IMR-90 (cell line): ENCODE measurements at regions not wholly inside any gene's neighbourhood (a gene's known extent, or its start where the extent isn't known, plus 50 kb on each side); places are given as distances from the start of the nearest gene placed in this dataset.

Experiments
- ATAC-seq: fragments of 200-7000 bp; cut with Tn5 transposase; 2 replicates; pipeline ENCODE4 v1.9.1; 2020; ENCODE audit warnings: low read depth, mild to moderate bottlenecking, moderate library complexity
- BruUV-seq: library from RNA; stranded (reverse); fragments of 400-500 nt; replicated peaks from 2 replicates; lab custom pipeline; 2021; lab: Mats Ljungman, UMichigan
- CTCF ChIA-PET: fragments of 300-600 bp; formaldehyde crosslinking; extraction: SDS; loops from one replicate; lab custom pipeline; 2021; ENCODE audit warnings: antibody characterized with exemption; lab: Yijun Ruan, JAX
- POLR2A ChIA-PET: fragments of 300-600 bp; sonication (Branson Sonifier 250); formaldehyde crosslinking; loops from one replicate; lab custom pipeline; 2022; ENCODE audit warnings: antibody characterized with exemption; ENCODE audit not compliant: unreplicated experiment; lab: Charles Lee
- DNase-seq: peaks from one replicate; pipeline ENCODE4 v3.0.0; 2013
- H2AFZ ChIP-seq: replicated peaks from 2 replicates; pipeline ENCODE3; 2013; ENCODE audit warnings: low read length, mild to moderate bottlenecking; ENCODE audit not compliant: poor library complexity
- H2AK5ac ChIP-seq: 2 replicates; pipeline ENCODE4 v1.6.1; 2013; ENCODE audit warnings: low read depth, low read length, inconsistent platforms
- H2AK9ac ChIP-seq: replicated peaks from 2 replicates; pipeline ENCODE3; 2013; ENCODE audit warnings: mild to moderate bottlenecking, low read depth, low read length, moderate library complexity; ENCODE audit not compliant: poor library complexity
- H2BK120ac ChIP-seq: 2 replicates; pipeline ENCODE4 v1.6.1; 2013; ENCODE audit warnings: low read depth, low read length, inconsistent platforms
- H2BK15ac ChIP-seq: 3 replicates; pipeline ENCODE4 v1.6.1; 2013; ENCODE audit warnings: low read depth, low read length, inconsistent platforms
- H2BK20ac ChIP-seq: 2 replicates; pipeline ENCODE4 v1.6.1; 2013; ENCODE audit warnings: low read depth, mild to moderate bottlenecking, inconsistent platforms, low read length, moderate library complexity
- H2BK5ac ChIP-seq: 2 replicates; pipeline ENCODE4 v1.6.1; 2013; ENCODE audit warnings: mild to moderate bottlenecking, low read depth, low read length, inconsistent platforms; ENCODE audit not compliant: poor library complexity, severe bottlenecking
- H3K14ac ChIP-seq: replicated peaks from 2 replicates; pipeline ENCODE4 v1.6.1; 2013; ENCODE audit warnings: low read depth, low read length, inconsistent platforms
- H3K18ac ChIP-seq: 2 replicates; pipeline ENCODE4 v1.6.1; 2013; ENCODE audit warnings: low read depth, low read length, control low read depth
- H3K23ac ChIP-seq: 2 replicates; pipeline ENCODE4 v1.6.1; 2013; ENCODE audit warnings: low read depth, low read length, inconsistent platforms
- H3K27ac ChIP-seq: 2 replicates; pipeline ENCODE4 v1.5.1; 2013; ENCODE audit warnings: mild to moderate bottlenecking, control low read depth, low read length; ENCODE audit not compliant: insufficient read depth
- H3K27me3 ChIP-seq: 2 replicates; pipeline ENCODE4 v1.6.1; 2013; ENCODE audit warnings: low read length; ENCODE audit not compliant: control insufficient read depth, insufficient read depth
- H3K36me3 ChIP-seq: 2 replicates; pipeline ENCODE4 v1.6.1; 2013; ENCODE audit warnings: low read length, mixed read lengths; ENCODE audit not compliant: control insufficient read depth, insufficient read depth
- H3K4ac ChIP-seq: 2 replicates; pipeline ENCODE4 v1.6.1; 2013; ENCODE audit warnings: low read depth, low read length, inconsistent platforms
- H3K4me1 ChIP-seq: 2 replicates; pipeline ENCODE4 v1.6.1; 2013; ENCODE audit warnings: low read length, mixed read lengths; ENCODE audit not compliant: control insufficient read depth, insufficient read depth
- H3K4me2 ChIP-seq: 2 replicates; pipeline ENCODE4 v1.6.1; 2013; ENCODE audit warnings: low read depth, mild to moderate bottlenecking, control low read depth, low read length, moderate library complexity
- H3K4me3 ChIP-seq: 2 replicates; pipeline ENCODE4 v1.5.1; 2013; ENCODE audit warnings: low read depth, mild to moderate bottlenecking, control low read depth, low read length, moderate library complexity; ENCODE audit not compliant: insufficient read depth
- H3K56ac ChIP-seq: 2 replicates; pipeline ENCODE4 v1.6.1; 2013; ENCODE audit warnings: low read length, inconsistent platforms; ENCODE audit not compliant: insufficient read depth; ENCODE audit errors: extremely low read depth
- H3K79me1 ChIP-seq, 2 experiments: 2 replicates each; pipeline ENCODE4 v1.6.1; 2013; ENCODE audit warnings: low read length in 2 of 2, inconsistent platforms in 1 of 2, low read depth in 1 of 2
- H3K9ac ChIP-seq: 2 replicates; pipeline ENCODE4 v1.6.1; 2013; ENCODE audit warnings: low read depth, low read length, control low read depth
- H3K9me1 ChIP-seq: 2 replicates; pipeline ENCODE4 v1.6.1; 2013; ENCODE audit warnings: low read length, inconsistent platforms; ENCODE audit not compliant: insufficient read depth
- H3K9me3 ChIP-seq: 2 replicates; pipeline ENCODE4 v1.6.1; 2013; ENCODE audit warnings: low read length; ENCODE audit not compliant: control insufficient read depth, insufficient read depth
- H4K20me1 ChIP-seq: 2 replicates; pipeline ENCODE4 v1.6.1; 2013; ENCODE audit warnings: low read length, inconsistent platforms; ENCODE audit not compliant: insufficient read depth
- H4K5ac ChIP-seq: 2 replicates; pipeline ENCODE4 v1.6.1; 2013; ENCODE audit warnings: mild to moderate bottlenecking, low read depth, low read length, control low read depth
- H4K8ac ChIP-seq, 2 experiments: 2 replicates each; pipeline ENCODE4 v1.6.1; 2013; ENCODE audit warnings: low read depth in 2 of 2, low read length in 2 of 2, control low read depth in 1 of 2, inconsistent platforms in 1 of 2
- H4K91ac ChIP-seq: 2 replicates; pipeline ENCODE4 v1.6.1; 2013; ENCODE audit warnings: low read depth, low read length, inconsistent platforms; ENCODE audit not compliant: insufficient read depth
- BHLHE40 ChIP-seq: fragments of 150-350 bp; IDR thresholded peaks from 2 replicates; pipeline ENCODE4 v1.6.1; 2016; ENCODE audit warnings: mild to moderate bottlenecking, low read depth, low read length
- CEBPB ChIP-seq: IDR thresholded peaks from 2 replicates; pipeline ENCODE4 v1.6.1; 2012; ENCODE audit warnings: low read depth, low read length, improper control_type of control experiment
- CHD1 ChIP-seq: IDR thresholded peaks from 2 replicates; pipeline ENCODE4 v1.6.1; 2012; ENCODE audit warnings: low read depth, low read length, improper control_type of control experiment
- CTCF ChIP-seq: conservative IDR thresholded peaks from 2 replicates; pipeline ENCODE4 v1.5.1; 2012; ENCODE audit warnings: mild to moderate bottlenecking, low read depth, low read length, improper control_type of control experiment
- ELK1 ChIP-seq: fragments of 150-350 bp; IDR thresholded peaks from 2 replicates; pipeline ENCODE4 v1.6.1; 2016; ENCODE audit warnings: low read depth, mild to moderate bottlenecking, low read length, moderate library complexity, borderline replicate concordance
- FOS ChIP-seq: fragments of 150-350 bp; IDR thresholded peaks from 2 replicates; pipeline ENCODE4 v1.6.1; 2016; ENCODE audit warnings: low read depth, low read length
- MAFK ChIP-seq: IDR thresholded peaks from 2 replicates; pipeline ENCODE4 v1.6.1; 2012; ENCODE audit warnings: low read depth, low read length, improper control_type of control experiment
- MAZ ChIP-seq: IDR thresholded peaks from 2 replicates; pipeline ENCODE4 v1.6.1; 2012; ENCODE audit warnings: low read depth, mild to moderate bottlenecking, low read length, improper control_type of control experiment, moderate library complexity, borderline replicate concordance
- MXI1 ChIP-seq: IDR thresholded peaks from 2 replicates; pipeline ENCODE4 v1.6.1; 2012; ENCODE audit warnings: low read depth, mild to moderate bottlenecking, low read length, moderate library complexity, borderline replicate concordance
- NFE2L2 ChIP-seq: fragments of 150-350 bp; IDR thresholded peaks from 2 replicates; pipeline ENCODE4 v1.6.1; 2016; ENCODE audit warnings: low read depth, mild to moderate bottlenecking, low read length
- POLR2A ChIP-seq: IDR thresholded peaks from 2 replicates; pipeline ENCODE4 v1.6.1; 2012; ENCODE audit warnings: mild to moderate bottlenecking, low read depth, low read length
- RAD21 ChIP-seq: IDR thresholded peaks from 2 replicates; pipeline ENCODE4 v1.6.1; 2012; ENCODE audit warnings: low read length, improper control_type of control experiment
- RCOR1 ChIP-seq: IDR thresholded peaks from 2 replicates; pipeline ENCODE4 v1.6.1; 2012; ENCODE audit warnings: mild to moderate bottlenecking, low read length, improper control_type of control experiment; ENCODE audit not compliant: insufficient replicate concordance
- RFX5 ChIP-seq: IDR thresholded peaks from 2 replicates; pipeline ENCODE4 v1.8.0; 2012; ENCODE audit warnings: low read depth, mild to moderate bottlenecking, low read length, moderate library complexity
- SMC3 ChIP-seq: fragments of 150-350 bp; IDR thresholded peaks from 2 replicates; pipeline ENCODE4 v1.6.1; 2016; ENCODE audit warnings: low read depth, mild to moderate bottlenecking, antibody characterized with exemption, low read length, moderate library complexity
- USF2 ChIP-seq: fragments of 150-350 bp; IDR thresholded peaks from 2 replicates; pipeline ENCODE4 v1.6.1; 2017; ENCODE audit warnings: mild to moderate bottlenecking, antibody characterized with exemption, low read length, low read depth
- WGBS, 2 experiments: methylation state at CpG; one replicate each; pipeline versions ENCODE4 v1.1.5 to v1.1.7; 2013; ENCODE audit warnings: missing lambda C conversion rate in 2 of 2; ENCODE audit not compliant: insufficient read length in 1 of 2; ENCODE audit errors: extremely low coverage in 2 of 2; 5-methylcytosine and 5-hydroxymethylcytosine counted together
- dilution Hi-C: fragments of 300-500 bp; cut with HindIII; formaldehyde crosslinking; loops from one replicate; pipeline ENCODE4 v1.14.3; 2018; ENCODE audit warnings: low sequenced_read_pairs; ENCODE audit not compliant: unreplicated experiment
- in situ Hi-C: fragments of 300-500 bp; cut with MboI; formaldehyde crosslinking; loops from 3 replicates; pipeline ENCODE4 v1.14.3; 2019; ENCODE audit warnings: low sequenced_read_pairs, inconsistent platforms, mixed read lengths
- intact Hi-C: fragments of 100-400 bp; cut with micrococcal nuclease; formaldehyde crosslinking; loops from 2 replicates; pipeline ENCODE4 v1.10.0; 2022

GRCh38 chr12:126219139-126219538 is 1153.9 kb downstream of the AACS start:
- Histone ChIP-seq H3K36me3 (no peaks in the 10 kb centered on the region), H3K4me3 (no peak overlapping the region), H3K4me2 (no peak overlapping the region), H4K8ac (no peak overlapping the region), H4K91ac (no peak overlapping the region), H2BK5ac (no peak overlapping the region), H3K9me1 (no peaks in the 10 kb centered on the region), H3K18ac (no peak overlapping the region), H3K14ac (no peak overlapping the region), H2BK120ac (no peak overlapping the region), H3K79me1 (no peaks in the 10 kb centered on the region), H4K20me1 (no peaks in the 10 kb centered on the region), H2BK20ac (no peak overlapping the region), H3K9me3 (peaks cover 22% of the 10 kb centered on the region), H3K56ac (no peak overlapping the region), H4K5ac (no peak overlapping the region), H3K27me3 (no peaks in the 10 kb centered on the region), H3K23ac (no peak overlapping the region), H2AK9ac (no peak overlapping the region), H2BK15ac (no peak overlapping the region), H3K9ac (no peak overlapping the region), H2AFZ (no peak overlapping the region), H3K4ac (no peak overlapping the region), H3K27ac (no peak overlapping the region), H3K4me1 (no peaks in the 10 kb centered on the region), H2AK5ac (no peak overlapping the region)
- WGBS, 2 experiments, result no CpG with 5 or more reads among the region's 2 CpGs
- in situ Hi-C loops, result no loop called here
- DNase-seq, result no peak
- no peak for ATAC-seq
- ChIA-PET CTCF (no interaction called here), POLR2A (no interaction called here)
- TF ChIP-seq MAFK, result no peak
- TF ChIP-seq POLR2A, result no peak
- no peak for TF ChIP-seq CTCF
- no peak for TF ChIP-seq BHLHE40
- TF ChIP-seq NFE2L2, result no peak
- no peak for TF ChIP-seq RCOR1
- no peak for TF ChIP-seq SMC3
- TF ChIP-seq MAZ, result no peak
- TF ChIP-seq MXI1, result no peak
- no peak for TF ChIP-seq RFX5
- TF ChIP-seq USF2, result no peak
- TF ChIP-seq CHD1, result no peak
- no peak for TF ChIP-seq ELK1
- no peak for TF ChIP-seq RAD21
- TF ChIP-seq FOS, result no peak
- no peak for TF ChIP-seq CEBPB
- intact Hi-C loops, result no loop called here
- dilution Hi-C loops, result no loop called here
- no TSS peak for BruUV-seq
